Esophagus muscularis mucosa (tissue), 4 donors: ENCODE measurements at regions not wholly inside any gene's neighbourhood (a gene's known extent, or its start where the extent isn't known, plus 50 kb on each side); places are given as distances from the start of the nearest gene placed in this dataset.

Experiments
- CTCF ChIP-seq, 3 experiments: fragments of 200-600 bp in 2 of 3; fragments of 450-650 bp in 1 of 3; sonication (generic) in 2 of 3; IDR thresholded peaks; one replicate each; pipeline ENCODE4 v1.5.1; 2017 to 2019; ENCODE audit warnings: antibody characterized with exemption in 3 of 3, mild to moderate bottlenecking in 2 of 3, moderate library complexity in 1 of 3
- EP300 ChIP-seq: sonication (generic); formaldehyde crosslinking; IDR thresholded peaks from one replicate; pipeline ENCODE4 v1.6.1; 2017; ENCODE audit warnings: antibody characterized with exemption
- POLR2A ChIP-seq: fragments of 450-650 bp; IDR thresholded peaks from one replicate; pipeline ENCODE4 v1.6.1; 2017; ENCODE audit warnings: antibody characterized with exemption, moderate library complexity, mild to moderate bottlenecking, low read depth

- TF ChIP-seq CTCF (IDR thresholded peaks at IDR 0.05): no peak
- TF ChIP-seq EP300: no peak
- TF ChIP-seq POLR2A: no peak
Observed at GRCh38 chr5:68148096-68148495, 67.5 kb upstream of the PIK3R1 start.
